ENCODE measurements at regions not wholly inside any gene's neighbourhood (a gene's known extent, or its start where the extent isn't known, plus 50 kb on each side); places are given as distances from the start of the nearest gene placed in this dataset.

DNA sequence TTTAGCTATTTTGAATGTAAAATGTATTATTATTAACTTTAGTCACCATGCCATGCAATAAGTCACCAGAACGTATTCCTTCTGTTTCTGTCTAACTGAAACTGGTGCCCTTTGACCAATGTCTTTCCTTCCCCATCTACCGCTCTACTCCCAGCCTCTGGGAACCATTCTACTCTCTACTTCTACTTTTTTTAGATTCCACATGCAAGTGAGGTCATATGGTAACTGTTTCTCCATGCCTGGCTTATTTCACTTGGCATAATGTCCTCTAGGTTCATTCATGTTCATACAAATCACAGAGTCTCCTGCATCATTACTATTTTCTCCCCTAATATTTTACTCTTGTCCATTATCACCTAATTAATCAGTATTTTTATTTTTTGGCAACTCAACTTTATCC is 160.1 kb downstream of the TMX1 start:
- Mint-ChIP-seq H3K9me3 (no peaks in the 10 kb centered on the region), H3K27me3 (peaks cover 30% of the 10 kb centered on the region), H3K4me3 (no peak overlapping the region), H3K4me1 (ENCODE audit: low read depth) (no peaks in the 10 kb centered on the region), H3K27ac (no peak overlapping the region), H3K36me3 (ENCODE audit: low read depth) (no peaks in the 10 kb centered on the region)

DNA sequence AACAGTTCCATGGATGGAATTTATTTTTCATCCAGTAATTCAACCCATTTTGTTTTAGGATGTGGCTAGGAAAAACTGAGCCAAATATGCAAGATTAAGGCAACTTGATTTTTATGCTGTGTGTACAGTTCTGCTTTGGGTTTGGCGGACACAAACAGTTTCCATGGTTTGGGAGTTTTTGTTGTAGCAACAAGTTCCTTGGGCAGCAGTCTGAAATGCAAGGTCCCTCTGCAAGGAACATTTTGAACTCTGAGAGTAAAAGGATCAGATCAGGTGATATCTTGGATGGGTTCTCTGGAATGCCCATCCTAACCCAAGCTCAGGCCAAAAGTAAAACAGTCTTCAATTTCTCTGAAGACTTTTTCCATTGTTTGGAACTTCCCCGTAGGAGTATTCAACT is 161.2 kb downstream of the TMX1 start:
- Mint-ChIP-seq H3K9me3 (no peaks in the 10 kb centered on the region), H3K27ac (no peak overlapping the region)

GRCh38 chr14:51401756-51402155 is 161.7 kb downstream of the TMX1 start:
- no peak overlapping the region for H3K4me3 Mint-ChIP-seq
- H3K36me3 Mint-ChIP-seq (ENCODE audit: low read depth) = no peaks in the 10 kb centered on the region
- H3K27ac Mint-ChIP-seq = no peak overlapping the region
- no peaks in the 10 kb centered on the region for H3K9me3 Mint-ChIP-seq
- peaks cover 33% of the 10 kb centered on the region for H3K27me3 Mint-ChIP-seq
- no peaks in the 10 kb centered on the region for H3K4me1 Mint-ChIP-seq (ENCODE audit: low read depth)

More for the DNA sequence above, 161.2 kb downstream of the TMX1 start:
- Mint-ChIP-seq H3K4me3 (no peak overlapping the region), H3K4me1 (ENCODE audit: low read depth) (no peaks in the 10 kb centered on the region), H3K27me3 (peaks cover 35% of the 10 kb centered on the region), H3K36me3 (ENCODE audit: low read depth) (no peaks in the 10 kb centered on the region)

DNA sequence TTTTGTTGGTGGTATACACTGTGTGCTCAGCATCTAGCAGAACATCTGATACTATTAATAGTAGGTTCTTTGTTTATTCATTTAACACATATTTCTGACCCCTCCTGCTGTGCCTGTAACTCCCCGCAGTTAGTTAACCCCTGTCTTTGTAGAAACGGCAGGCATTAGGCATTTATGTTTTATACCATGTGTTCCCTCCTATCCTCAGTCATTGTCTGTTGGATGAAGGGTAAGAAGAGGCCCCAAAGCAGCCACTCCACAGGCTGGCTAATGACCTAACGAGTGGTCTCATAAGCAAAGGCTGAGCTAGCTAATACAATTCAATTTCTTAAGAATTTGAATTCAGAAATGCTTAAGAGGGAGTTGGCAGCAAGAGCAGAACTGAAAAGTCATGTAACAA is 170.8 kb downstream of the TMX1 start:
- no peak overlapping the region for H3K27ac Mint-ChIP-seq
- H3K4me1 Mint-ChIP-seq (ENCODE audit: low read depth) = no peaks in the 10 kb centered on the region
- H3K9me3 Mint-ChIP-seq = peaks cover 7% of the 10 kb centered on the region
- no peaks in the 10 kb centered on the region for H3K36me3 Mint-ChIP-seq (ENCODE audit: low read depth)
- no peak overlapping the region for H3K4me3 Mint-ChIP-seq
- peaks cover 29% of the 10 kb centered on the region for H3K27me3 Mint-ChIP-seq

DNA sequence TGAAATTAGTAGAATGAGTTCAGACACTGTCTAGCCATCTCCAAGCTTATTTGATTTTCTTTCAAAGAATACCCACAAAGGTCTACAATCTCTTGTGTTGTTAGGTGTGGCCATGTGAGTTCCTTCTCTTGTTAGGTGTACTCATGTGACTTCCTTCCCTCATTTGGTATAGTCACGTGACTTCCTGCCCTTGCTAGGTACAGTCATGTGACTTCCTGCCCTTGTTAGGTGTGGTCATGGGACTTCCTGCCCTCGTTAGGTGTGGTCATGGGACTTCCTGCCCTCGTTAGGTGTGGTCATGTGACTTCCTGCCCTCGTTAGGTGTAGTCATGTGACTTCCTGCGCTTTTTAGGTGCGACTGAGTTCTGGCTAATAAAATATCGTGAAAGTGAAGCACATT is 179.6 kb downstream of the TMX1 start:
- Mint-ChIP-seq H3K4me3 (no peak overlapping the region), H3K4me1 (ENCODE audit: low read depth) (peaks cover 11% of the 10 kb centered on the region), H3K27me3 (peaks cover 16% of the 10 kb centered on the region), H3K9me3 (peaks cover 27% of the 10 kb centered on the region), H3K36me3 (ENCODE audit: low read depth) (peaks cover 14% of the 10 kb centered on the region), H3K27ac (no peak overlapping the region)

- H3K36me3 Mint-ChIP-seq (ENCODE audit: low read depth) = peaks cover 10% of the 10 kb centered on the region
- H3K27ac Mint-ChIP-seq = no peak overlapping the region
- peaks cover 11% of the 10 kb centered on the region for H3K4me1 Mint-ChIP-seq (ENCODE audit: low read depth)
- H3K27me3 Mint-ChIP-seq = peaks cover 2% of the 10 kb centered on the region
- H3K9me3 Mint-ChIP-seq = peaks cover 18% of the 10 kb centered on the region
- H3K4me3 Mint-ChIP-seq = no peak overlapping the region
Observed at GRCh38 chr14:51422704-51423103, 182.7 kb downstream of the TMX1 start.

GRCh38 chr14:51424041-51424440 is 184.0 kb downstream of the TMX1 start:
- Mint-ChIP-seq H3K9me3 (peaks cover 15% of the 10 kb centered on the region), H3K27me3 (peaks cover 8% of the 10 kb centered on the region), H3K4me1 (ENCODE audit: low read depth) (peaks cover 11% of the 10 kb centered on the region), H3K36me3 (ENCODE audit: low read depth) (peaks cover 8% of the 10 kb centered on the region), H3K27ac (no peak overlapping the region), H3K4me3 (no peak overlapping the region)

- H3K36me3 Mint-ChIP-seq (ENCODE audit: low read depth) = peaks cover 4% of the 10 kb centered on the region
- H3K27me3 Mint-ChIP-seq = peaks cover 12% of the 10 kb centered on the region
- peaks cover 7% of the 10 kb centered on the region for H3K4me1 Mint-ChIP-seq (ENCODE audit: low read depth)
- H3K9me3 Mint-ChIP-seq = peaks cover 12% of the 10 kb centered on the region
- H3K27ac Mint-ChIP-seq = no peak overlapping the region
- H3K4me3 Mint-ChIP-seq = no peak overlapping the region
Observed at GRCh38 chr14:51424561-51425251, 184.7 kb downstream of the TMX1 start.

GRCh38 chr14:51428981-51429380 is 188.9 kb downstream of the TMX1 start:
- Mint-ChIP-seq H3K9me3 (no peaks in the 10 kb centered on the region), H3K27me3 (peaks cover 28% of the 10 kb centered on the region), H3K4me1 (ENCODE audit: low read depth) (no peaks in the 10 kb centered on the region), H3K36me3 (ENCODE audit: low read depth) (no peaks in the 10 kb centered on the region), H3K4me3 (no peak overlapping the region), H3K27ac (no peak overlapping the region)

DNA sequence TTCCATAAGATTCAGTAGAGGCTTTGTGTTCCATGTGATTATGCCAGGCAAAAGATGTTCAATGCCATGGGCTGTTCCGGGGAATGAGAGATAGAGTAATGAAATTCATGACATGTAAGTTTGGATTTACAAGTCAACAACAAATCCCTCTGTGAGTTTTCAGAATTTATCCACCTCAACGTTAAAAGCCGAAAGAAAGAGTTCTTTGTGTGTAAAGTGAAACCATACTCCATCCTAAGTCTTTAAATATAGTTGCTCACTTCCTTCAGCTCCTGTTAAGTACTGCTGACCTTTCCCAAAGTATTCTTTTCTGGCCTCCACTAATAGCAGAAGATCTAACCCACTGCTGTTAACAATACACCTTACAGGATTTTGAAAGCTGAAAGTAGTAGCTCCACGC is 190.0 kb downstream of the TMX1 start:
- peaks cover 32% of the 10 kb centered on the region for H3K27me3 Mint-ChIP-seq
- H3K4me1 Mint-ChIP-seq (ENCODE audit: low read depth) = no peaks in the 10 kb centered on the region
- H3K4me3 Mint-ChIP-seq = no peak overlapping the region
- no peaks in the 10 kb centered on the region for H3K9me3 Mint-ChIP-seq
- H3K27ac Mint-ChIP-seq = no peak overlapping the region
- H3K36me3 Mint-ChIP-seq (ENCODE audit: low read depth) = no peaks in the 10 kb centered on the region

DNA sequence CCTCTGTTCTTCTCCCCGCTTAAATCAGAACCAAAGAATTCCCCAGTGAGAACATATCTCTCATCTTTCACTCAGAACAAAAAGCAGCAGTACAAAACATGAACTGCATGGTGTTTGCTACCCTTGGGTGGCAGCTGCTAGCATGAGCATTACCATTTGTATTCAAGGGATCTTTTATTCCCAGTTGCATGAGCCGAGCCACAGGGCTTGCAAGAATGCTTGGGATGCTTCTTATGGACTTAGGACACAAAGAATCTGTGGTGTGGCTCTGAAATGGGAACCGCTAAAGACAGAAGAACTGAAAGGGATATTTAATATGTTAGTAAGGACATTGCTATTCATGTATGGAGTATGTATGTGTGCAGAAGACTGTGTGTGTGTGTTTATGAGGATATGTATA is 190.6 kb downstream of the TMX1 start:
- Mint-ChIP-seq H3K4me3 (no peak overlapping the region), H3K27me3 (peaks cover 32% of the 10 kb centered on the region), H3K4me1 (ENCODE audit: low read depth) (no peaks in the 10 kb centered on the region), H3K9me3 (no peaks in the 10 kb centered on the region), H3K36me3 (ENCODE audit: low read depth) (no peaks in the 10 kb centered on the region), H3K27ac (no peak overlapping the region)

DNA sequence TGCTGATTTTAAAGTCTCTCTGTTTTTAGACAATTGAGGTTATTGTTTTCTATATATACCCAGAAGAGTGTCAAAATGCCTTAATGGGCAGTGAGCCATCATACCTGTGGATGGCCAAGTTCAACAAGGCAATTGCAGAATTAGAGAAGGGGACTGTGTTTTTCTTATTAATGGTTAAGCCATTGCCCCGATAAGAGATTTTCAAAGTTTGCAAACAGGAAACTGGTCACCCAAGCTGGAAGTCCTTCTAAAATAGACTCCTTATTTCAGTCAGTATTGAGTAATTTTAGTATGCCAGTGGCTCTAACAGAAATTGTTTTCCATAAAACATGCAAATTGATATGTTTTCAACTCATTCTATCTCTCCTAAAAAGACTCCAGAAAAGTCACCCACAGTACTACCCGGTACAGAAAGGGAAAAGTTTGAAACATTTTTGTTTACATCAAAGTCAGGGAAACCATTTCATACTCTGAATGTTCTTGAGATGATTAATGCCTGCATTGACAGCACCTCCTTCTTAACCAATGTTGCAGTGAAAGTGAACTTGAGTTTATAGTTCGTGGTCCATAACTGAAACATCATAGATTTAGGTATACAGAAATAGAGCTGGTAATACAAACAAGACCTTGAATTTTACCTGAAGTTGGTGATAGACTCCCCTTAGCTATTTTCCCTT is 191.1 kb downstream of the TMX1 start:
- no peaks in the 10 kb centered on the region for H3K9me3 Mint-ChIP-seq
- no peak overlapping the region for H3K27ac Mint-ChIP-seq
- no peaks in the 10 kb centered on the region for H3K36me3 Mint-ChIP-seq (ENCODE audit: low read depth)
- H3K27me3 Mint-ChIP-seq = peaks cover 37% of the 10 kb centered on the region
- no peak overlapping the region for H3K4me3 Mint-ChIP-seq
- no peaks in the 10 kb centered on the region for H3K4me1 Mint-ChIP-seq (ENCODE audit: low read depth)

- Mint-ChIP-seq H3K9me3 (no peaks in the 10 kb centered on the region), H3K27ac (no peak overlapping the region), H3K36me3 (ENCODE audit: low read depth) (no peaks in the 10 kb centered on the region), H3K4me3 (no peak overlapping the region), H3K4me1 (ENCODE audit: low read depth) (no peaks in the 10 kb centered on the region), H3K27me3 (peaks cover 40% of the 10 kb centered on the region)
Observed at GRCh38 chr14:51431741-51432140, 191.7 kb downstream of the TMX1 start.

DNA sequence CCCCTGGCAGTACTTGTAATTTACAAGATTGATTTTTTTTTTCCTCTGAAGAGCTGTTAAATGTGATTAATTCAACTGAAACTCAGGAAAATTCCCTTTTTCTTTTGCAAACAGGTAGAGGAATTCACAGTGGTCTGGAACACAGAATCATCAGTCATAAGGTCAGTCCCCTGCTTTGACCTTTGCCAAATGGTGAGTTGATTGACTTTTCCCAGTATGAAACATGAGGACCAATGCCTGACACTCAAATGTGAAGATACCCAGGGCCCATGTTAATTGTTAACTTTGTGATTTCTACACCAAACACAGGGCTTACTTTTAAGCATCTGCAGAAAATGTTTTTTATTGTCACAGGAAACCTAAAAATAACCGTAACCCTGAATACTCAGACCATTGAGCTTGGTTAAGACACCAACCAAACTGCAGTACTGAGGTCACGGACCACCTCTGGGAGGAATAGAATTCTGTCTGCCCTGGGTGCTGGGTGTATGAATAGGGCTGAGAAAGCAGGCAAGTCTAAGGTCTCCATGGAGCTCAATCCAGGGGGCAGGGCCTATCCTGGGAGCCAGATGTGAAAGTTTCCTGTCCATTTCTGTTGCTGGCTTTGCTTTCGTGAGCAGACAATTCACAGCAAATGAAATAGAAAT is 192.4 kb downstream of the TMX1 start:
- Mint-ChIP-seq H3K27me3 (peaks cover 41% of the 10 kb centered on the region), H3K36me3 (ENCODE audit: low read depth) (no peaks in the 10 kb centered on the region), H3K4me1 (ENCODE audit: low read depth) (no peaks in the 10 kb centered on the region), H3K9me3 (no peaks in the 10 kb centered on the region), H3K4me3 (no peak overlapping the region), H3K27ac (no peak overlapping the region)

GRCh38 chr14:51436630-51437029 is 196.6 kb downstream of the TMX1 start:
- Mint-ChIP-seq H3K9me3 (no peaks in the 10 kb centered on the region), H3K27me3 (peaks cover 27% of the 10 kb centered on the region), H3K4me3 (no peak overlapping the region), H3K4me1 (ENCODE audit: low read depth) (no peaks in the 10 kb centered on the region), H3K36me3 (ENCODE audit: low read depth) (no peaks in the 10 kb centered on the region), H3K27ac (no peak overlapping the region)

Measured in stimulated activated naive CD8-positive, alpha-beta T cell treated with anti-CD3 and anti-CD28 coated beads, Interleukin-15, Interleukin-2, amounts not matched to agents 100 ng/mL and 50 ng/mL, for 24 hours (primary cell).